ENCODE measurements at regions not wholly inside any gene's neighbourhood (a gene's known extent, or its start where the extent isn't known, plus 50 kb on each side); places are given as distances from the start of the nearest gene placed in this dataset.
"Not testable (repeated sequence)": the region's sequence is repeated elsewhere in the genome, so short reads cannot be mapped to it uniquely, and the experiment has no call there.

- 81% methylated on average over 8 of the region's 8 CpGs for WGBS (ENCODE audit: insufficient coverage)
- no peak overlapping the region for H3K4me3 ChIP-seq (ENCODE audit: low read length)
- Mint-ChIP-seq H3K4me3 (no peak overlapping the region), H3K9me3 (no peaks in the 10 kb centered on the region), H3K27ac (no peak overlapping the region), H3K4me1 (no peaks in the 10 kb centered on the region), H3K36me3 (no peaks in the 10 kb centered on the region), H3K27me3 (ENCODE audit: low read depth in 2 of 2) (peaks cover 16 to 26% of the 10 kb centered on the region in 2 donors)
- TF ChIP-seq, protein P1, sequence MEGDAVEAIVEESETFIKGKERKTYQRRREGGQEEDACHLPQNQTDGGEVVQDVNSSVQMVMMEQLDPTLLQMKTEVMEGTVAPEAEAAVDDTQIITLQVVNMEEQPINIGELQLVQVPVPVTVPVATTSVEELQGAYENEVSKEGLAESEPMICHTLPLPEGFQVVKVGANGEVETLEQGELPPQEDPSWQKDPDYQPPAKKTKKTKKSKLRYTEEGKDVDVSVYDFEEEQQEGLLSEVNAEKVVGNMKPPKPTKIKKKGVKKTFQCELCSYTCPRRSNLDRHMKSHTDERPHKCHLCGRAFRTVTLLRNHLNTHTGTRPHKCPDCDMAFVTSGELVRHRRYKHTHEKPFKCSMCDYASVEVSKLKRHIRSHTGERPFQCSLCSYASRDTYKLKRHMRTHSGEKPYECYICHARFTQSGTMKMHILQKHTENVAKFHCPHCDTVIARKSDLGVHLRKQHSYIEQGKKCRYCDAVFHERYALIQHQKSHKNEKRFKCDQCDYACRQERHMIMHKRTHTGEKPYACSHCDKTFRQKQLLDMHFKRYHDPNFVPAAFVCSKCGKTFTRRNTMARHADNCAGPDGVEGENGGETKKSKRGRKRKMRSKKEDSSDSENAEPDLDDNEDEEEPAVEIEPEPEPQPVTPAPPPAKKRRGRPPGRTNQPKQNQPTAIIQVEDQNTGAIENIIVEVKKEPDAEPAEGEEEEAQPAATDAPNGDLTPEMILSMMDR (IDR thresholded peaks at IDR 0.05), result no peak
- intact Hi-C loops (cut with micrococcal nuclease), result no loop called here
- no peaks in the 10 kb centered on the region for H3K36me3 ChIP-seq (ENCODE audit: control insufficient read depth, insufficient read depth, low read length)
- peaks cover 7% of the 10 kb centered on the region for H3K4me1 ChIP-seq (ENCODE audit: control insufficient read depth, insufficient read depth, low read length)
- DNase-seq (no peak), ATAC-seq (no peak)
- no peak overlapping the region for H3K27ac ChIP-seq (ENCODE audit: low read length)
- no peaks in the 10 kb centered on the region for H3K9me3 ChIP-seq (ENCODE audit: control insufficient read depth, insufficient read depth, low read length)
- H3K27me3 ChIP-seq (ENCODE audit: control insufficient read depth, insufficient read depth, low read length), result peaks cover 3% of the 10 kb centered on the region
These were observed 62.6 kb upstream of the PAX8 start for GRCh38 chr2:113341191-113341869.

DNA sequence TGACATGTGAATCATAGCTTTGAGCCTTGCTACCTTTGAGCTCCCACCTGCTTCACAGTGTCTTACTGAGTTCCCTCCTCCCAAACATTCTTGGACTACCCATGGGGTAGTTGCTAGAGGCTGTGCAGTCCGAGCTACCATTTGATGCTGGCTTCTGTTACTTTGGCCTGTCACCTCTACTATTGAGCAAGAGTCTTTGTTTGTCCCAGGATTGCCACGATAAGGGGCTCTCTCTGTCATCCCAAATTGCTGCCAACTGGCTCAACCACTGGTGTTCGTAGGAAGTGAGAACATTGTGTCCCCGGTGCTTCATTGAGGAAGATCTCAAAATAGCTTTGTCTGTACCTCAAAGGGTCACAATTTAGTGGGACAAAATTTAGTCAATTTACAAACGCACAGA lies 59.1 kb upstream of the PAX8 start:
- peaks cover 3% of the 10 kb centered on the region for H3K27me3 ChIP-seq (ENCODE audit: control insufficient read depth, insufficient read depth, low read length)
- intact Hi-C loops (cut with micrococcal nuclease), result no loop called here
- H3K4me3 ChIP-seq (ENCODE audit: low read length), result no peak overlapping the region
- Mint-ChIP-seq H3K9me3 (no peaks in the 10 kb centered on the region), H3K27ac (no peak overlapping the region), H3K27me3 (ENCODE audit: low read depth in 2 of 2) (peaks cover 15 to 24% of the 10 kb centered on the region in 2 donors), H3K4me3 (no peak overlapping the region), H3K36me3 (no peaks in the 10 kb centered on the region), H3K4me1 (no peaks in the 10 kb centered on the region)
- peaks cover 5% of the 10 kb centered on the region for H3K4me1 ChIP-seq (ENCODE audit: control insufficient read depth, insufficient read depth, low read length)
- TF ChIP-seq, protein P1 (IDR thresholded peaks at IDR 0.05), result no peak
- 70% methylated on average over 5 of the region's 5 CpGs for WGBS (ENCODE audit: insufficient coverage)
- ATAC-seq (no peak), DNase-seq (no peak)
- no peaks in the 10 kb centered on the region for H3K36me3 ChIP-seq (ENCODE audit: control insufficient read depth, insufficient read depth, low read length)
- no peak overlapping the region for H3K27ac ChIP-seq (ENCODE audit: low read length)
- H3K9me3 ChIP-seq (ENCODE audit: control insufficient read depth, insufficient read depth, low read length), result no peaks in the 10 kb centered on the region

GRCh38 chr2:113336040-113336439 lies 57.3 kb upstream of the PAX8 start:
- H3K27ac ChIP-seq (ENCODE audit: low read length); H3K4me3 ChIP-seq (ENCODE audit: low read length); H3K4me1 ChIP-seq (ENCODE audit: control insufficient read depth, insufficient read depth, low read length); H3K4me3 Mint-ChIP-seq; intact Hi-C loops (cut with micrococcal nuclease); H3K9me3 Mint-ChIP-seq; H3K36me3 Mint-ChIP-seq; H3K4me1 Mint-ChIP-seq; H3K9me3 ChIP-seq (ENCODE audit: control insufficient read depth, insufficient read depth, low read length); H3K27me3 ChIP-seq (ENCODE audit: control insufficient read depth, insufficient read depth, low read length); DNase-seq; ATAC-seq; H3K36me3 ChIP-seq (ENCODE audit: control insufficient read depth, insufficient read depth, low read length); H3K27ac Mint-ChIP-seq: not testable (repeated sequence)
- peaks cover 10 to 17% of the 10 kb centered on the region in 2 donors for H3K27me3 Mint-ChIP-seq (ENCODE audit: low read depth in 2 of 2)
- WGBS (ENCODE audit: insufficient coverage), result 90% methylated on average over 2 of the region's 3 CpGs

DNA sequence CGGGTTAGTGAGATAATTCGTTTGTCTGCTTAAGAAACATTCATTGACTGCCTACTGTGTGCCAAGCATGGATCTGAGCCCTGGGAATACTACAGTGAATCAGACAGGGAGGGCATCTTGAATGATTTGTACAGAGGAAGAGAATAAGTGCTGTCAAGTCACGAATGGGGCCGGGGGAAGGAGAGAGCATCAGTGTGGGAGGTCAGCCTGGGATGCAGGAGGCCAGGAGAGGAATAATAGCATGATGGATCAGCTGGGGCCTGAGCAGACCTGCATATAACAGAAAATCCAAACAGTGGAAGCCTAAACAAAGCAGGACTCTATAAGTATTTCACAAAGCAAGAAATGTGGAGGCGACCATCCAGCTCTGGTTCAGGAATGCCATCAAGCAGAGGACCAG lies 55.4 kb upstream of the PAX8 start:
- intact Hi-C loops (cut with micrococcal nuclease), result no loop called here
- 91% methylated on average over 5 of the region's 5 CpGs for WGBS (ENCODE audit: insufficient coverage)
- no peaks in the 10 kb centered on the region for H3K9me3 Mint-ChIP-seq
- no peaks in the 10 kb centered on the region for H3K4me1 Mint-ChIP-seq
- Histone ChIP-seq H3K27ac (ENCODE audit: low read length) (no peak overlapping the region), H3K9me3 (ENCODE audit: control insufficient read depth, insufficient read depth, low read length) (no peaks in the 10 kb centered on the region), H3K36me3 (ENCODE audit: control insufficient read depth, insufficient read depth, low read length) (no peaks in the 10 kb centered on the region), H3K4me3 (ENCODE audit: low read length) (no peak overlapping the region), H3K27me3 (ENCODE audit: control insufficient read depth, insufficient read depth, low read length) (peaks cover 3% of the 10 kb centered on the region), H3K4me1 (ENCODE audit: control insufficient read depth, insufficient read depth, low read length) (no peaks in the 10 kb centered on the region)
- DNase-seq (no peak), ATAC-seq (no peak)
- no peak overlapping the region for H3K4me3 Mint-ChIP-seq
- H3K27me3 Mint-ChIP-seq (ENCODE audit: low read depth in 2 of 2), result peaks cover 11 to 17% of the 10 kb centered on the region in 2 donors
- H3K27ac Mint-ChIP-seq, result no peak overlapping the region
- TF ChIP-seq, protein P1 (IDR thresholded peaks at IDR 0.05), result no peak
- H3K36me3 Mint-ChIP-seq, result no peaks in the 10 kb centered on the region

- peaks cover 11 to 18% of the 10 kb centered on the region in 2 donors for H3K27me3 Mint-ChIP-seq (ENCODE audit: low read depth in 2 of 2)
- H3K4me1 ChIP-seq (ENCODE audit: control insufficient read depth, insufficient read depth, low read length); H3K9me3 Mint-ChIP-seq; H3K36me3 ChIP-seq (ENCODE audit: control insufficient read depth, insufficient read depth, low read length); H3K36me3 Mint-ChIP-seq; H3K27me3 ChIP-seq (ENCODE audit: control insufficient read depth, insufficient read depth, low read length); H3K4me1 Mint-ChIP-seq; DNase-seq; ATAC-seq; H3K4me3 Mint-ChIP-seq; H3K27ac ChIP-seq (ENCODE audit: low read length); H3K9me3 ChIP-seq (ENCODE audit: control insufficient read depth, insufficient read depth, low read length); H3K4me3 ChIP-seq (ENCODE audit: low read length); intact Hi-C loops (cut with micrococcal nuclease); H3K27ac Mint-ChIP-seq: not testable (repeated sequence)
- WGBS (ENCODE audit: insufficient coverage), result 76% methylated on average over 5 of the region's 5 CpGs
These were observed 55.0 kb upstream of the PAX8 start for GRCh38 chr2:113333735-113334134.

DNA sequence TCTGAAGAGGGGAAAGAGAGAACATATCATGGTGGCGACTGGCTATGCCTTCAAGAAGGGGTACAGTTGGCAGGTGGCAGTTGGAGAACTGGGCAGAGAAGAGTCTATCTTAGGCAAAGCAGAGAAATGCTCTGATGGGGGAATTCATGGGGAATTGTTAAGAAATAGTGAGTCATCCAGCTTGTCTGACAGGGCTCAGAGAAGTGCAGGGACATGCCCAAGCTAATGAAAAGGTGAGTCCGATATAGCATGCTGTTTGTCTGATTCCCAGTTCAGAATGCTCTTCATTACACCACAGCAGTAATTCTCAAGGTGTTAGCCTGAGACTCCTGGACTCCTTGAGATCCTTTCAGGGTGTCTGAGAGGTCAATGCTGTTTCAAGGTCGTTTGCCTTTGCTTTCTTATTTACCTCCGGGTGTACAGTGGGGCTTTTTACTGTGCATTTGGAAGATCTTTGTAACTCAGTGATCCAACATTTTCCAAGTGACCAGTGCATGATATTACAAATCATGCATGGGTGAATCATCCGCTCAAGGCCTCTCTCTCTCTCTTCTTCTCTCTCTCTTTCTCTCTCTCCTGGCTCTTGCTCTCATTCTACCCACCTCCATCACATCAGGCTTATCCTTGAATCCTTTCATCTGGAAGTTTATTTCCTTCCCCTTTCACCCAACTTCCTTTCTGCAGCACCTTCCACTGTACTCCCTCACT lies 51.5 kb upstream of the PAX8 start:
- H3K4me1 Mint-ChIP-seq; H3K4me3 ChIP-seq (ENCODE audit: low read length); intact Hi-C loops (cut with micrococcal nuclease); H3K4me3 Mint-ChIP-seq; H3K27ac Mint-ChIP-seq; H3K9me3 ChIP-seq (ENCODE audit: control insufficient read depth, insufficient read depth, low read length); H3K36me3 Mint-ChIP-seq; H3K36me3 ChIP-seq (ENCODE audit: control insufficient read depth, insufficient read depth, low read length); DNase-seq; H3K9me3 Mint-ChIP-seq; H3K27ac ChIP-seq (ENCODE audit: low read length); ATAC-seq; H3K4me1 ChIP-seq (ENCODE audit: control insufficient read depth, insufficient read depth, low read length); H3K27me3 ChIP-seq (ENCODE audit: control insufficient read depth, insufficient read depth, low read length): not testable (repeated sequence)
- peaks cover 8 to 17% of the 10 kb centered on the region in 2 donors for H3K27me3 Mint-ChIP-seq (ENCODE audit: low read depth in 2 of 2)
- WGBS (ENCODE audit: insufficient coverage), result 93% methylated on average over 4 of the region's 5 CpGs

Data from natural killer cell (primary cell).